SK-N-SH (cell line): ENCODE measurements at regions not wholly inside any gene's neighbourhood (a gene's known extent, or its start where the extent isn't known, plus 50 kb on each side); places are given as distances from the start of the nearest gene placed in this dataset.
A peak's percentile ranks its signal among the peaks of the same experiment; 100 is the strongest.

ENCODE experiments used
- CTCF ChIA-PET: fragments of 300-600, 350-600 bp; formaldehyde crosslinking; extraction: SDS; loops from one replicate; lab custom pipeline; 2021; lab: Yijun Ruan, JAX
- POLR2A ChIA-PET: fragments of 350-600 bp; sonication (Branson Sonifier 250); formaldehyde crosslinking; extraction: SDS; loops from one replicate; lab custom pipeline; 2020; ENCODE audit warnings: antibody characterized with exemption, inconsistent platforms; lab: Yijun Ruan, JAX
- DNase-seq: peaks from one replicate; pipeline ENCODE4 v3.0.0; 2012
- H2AFZ ChIP-seq: fragments of 200-600 bp; sonication (generic); 2 replicates; pipeline ENCODE4 v1.8.1; 2016; ENCODE audit warnings: antibody characterized with exemption, mild to moderate bottlenecking, low read depth
- H3F3A ChIP-seq: fragments of 200-600 bp; sonication (generic); replicated peaks from 2 replicates; pipeline ENCODE3; 2016; ENCODE audit warnings: antibody characterized with exemption, mild to moderate bottlenecking; ENCODE audit not compliant: insufficient read depth
- H3K27ac ChIP-seq, 2 experiments: fragments of 200-500 bp in 1 of 2; fragments of 200-600 bp in 1 of 2; sonication (Bioruptor generic) in 1 of 2; sonication (generic), shearing (Covaris generic) in 1 of 2; 2 replicates each; pipeline versions ENCODE4 v1.5.1 to v1.6.1; 2014 to 2016; ENCODE audit warnings: low read depth in 2 of 2, inconsistent platforms in 1 of 2, low read length in 1 of 2, mild to moderate bottlenecking in 1 of 2, mixed read lengths in 1 of 2
- H3K27me3 ChIP-seq: fragments of 200-600 bp; sonication (generic), shearing (Covaris generic); 2 replicates; pipeline ENCODE4 v1.6.1; 2016; ENCODE audit warnings: mixed run types; ENCODE audit not compliant: insufficient read depth
- H3K36me3 ChIP-seq, 2 experiments: fragments of 200-500 bp in 1 of 2; fragments of 200-600 bp in 1 of 2; sonication (Bioruptor generic) in 1 of 2; sonication (generic) in 1 of 2; replicated peaks in 1 of 2; 2 replicates each; pipeline versions ENCODE3 to v1.5.1; 2014 to 2016; ENCODE audit warnings: low read length in 1 of 2, mild to moderate bottlenecking in 1 of 2; ENCODE audit not compliant: insufficient read depth in 2 of 2, control insufficient read depth in 1 of 2
- H3K4me1 ChIP-seq, 2 experiments: fragments of 200-500 bp in 1 of 2; fragments of 200-600 bp in 1 of 2; sonication (Bioruptor generic) in 1 of 2; sonication (generic), shearing (Covaris generic) in 1 of 2; 2 replicates each; pipeline versions ENCODE4 v1.5.1 to v1.6.1; 2014 to 2016; ENCODE audit warnings: low read depth in 1 of 2, low read length in 1 of 2, mixed run types in 1 of 2; ENCODE audit not compliant: insufficient read depth in 2 of 2, control insufficient read depth in 1 of 2
- H3K4me2 ChIP-seq: fragments of 200-600 bp; sonication (generic), shearing (Covaris generic); 2 replicates; pipeline ENCODE4 v1.6.1; 2017; ENCODE audit warnings: mixed run types
- H3K4me3 ChIP-seq, 2 experiments: fragments of 200-500 bp in 1 of 2; fragments of 200-600 bp in 1 of 2; sonication (Bioruptor generic) in 1 of 2; sonication (generic), shearing (Covaris generic) in 1 of 2; 2 replicates each; pipeline versions ENCODE4 v1.5.1 to v1.8.1; 2014 to 2016; ENCODE audit warnings: low read depth in 2 of 2, inconsistent platforms in 1 of 2, low read length in 1 of 2, mild to moderate bottlenecking in 1 of 2, mixed read lengths in 1 of 2, moderate library complexity in 1 of 2
- H3K79me2 ChIP-seq: fragments of 200-600 bp; sonication (generic); 2 replicates; pipeline ENCODE4 v1.8.1; 2017; ENCODE audit warnings: mild to moderate bottlenecking; ENCODE audit not compliant: insufficient read depth
- H3K9ac ChIP-seq: fragments of 200-600 bp; sonication (generic); 2 replicates; pipeline ENCODE4 v1.6.1; 2017; ENCODE audit warnings: mixed run types
- H3K9me2 ChIP-seq: fragments of 200-600 bp; sonication (generic); 2 replicates; pipeline ENCODE4 v1.6.1; 2017; ENCODE audit warnings: mixed run types
- H3K9me3 ChIP-seq: fragments of 200-600 bp; sonication (generic); 2 replicates; pipeline ENCODE4 v1.6.1; 2017; ENCODE audit warnings: mixed run types, mild to moderate bottlenecking, moderate library complexity
- H4K20me1 ChIP-seq: fragments of 200-600 bp; sonication (generic); 2 replicates; pipeline ENCODE4 v1.6.1; 2017; ENCODE audit warnings: mild to moderate bottlenecking, mixed run types; ENCODE audit not compliant: insufficient read depth
- EP300 ChIP-seq, 2 experiments: IDR thresholded peaks; 2 replicates each; pipeline versions ENCODE4 v1.4.0 to v1.6.1; 2012; ENCODE audit warnings: borderline replicate concordance in 1 of 2, low read depth in 1 of 2, low read length in 1 of 2
- EZH2phosphoT487 ChIP-seq: fragments of 200-600 bp; sonication (generic); IDR thresholded peaks from 2 replicates; pipeline ENCODE4 v1.6.1; 2017; ENCODE audit warnings: low read depth, mixed run types, mild to moderate bottlenecking, antibody characterized with exemption, moderate library complexity, borderline replicate concordance
- FOSL2 ChIP-seq: IDR thresholded peaks from 2 replicates; pipeline ENCODE4 v1.4.0; 2012; ENCODE audit warnings: low read depth, mild to moderate bottlenecking, moderate library complexity, borderline replicate concordance
- FOXM1 ChIP-seq: IDR thresholded peaks from 2 replicates; pipeline ENCODE4 v1.4.0; 2012; ENCODE audit warnings: low read depth, mild to moderate bottlenecking
- GABPA ChIP-seq: IDR thresholded peaks from 2 replicates; pipeline ENCODE4 v1.4.0; 2012; ENCODE audit warnings: low read depth, mild to moderate bottlenecking
- MAX ChIP-seq: IDR thresholded peaks from 2 replicates; pipeline ENCODE4 v1.4.0; 2012; ENCODE audit warnings: low read depth
- NRF1 ChIP-seq: IDR thresholded peaks from 2 replicates; pipeline ENCODE4 v1.6.1; 2012; ENCODE audit warnings: low read depth, mild to moderate bottlenecking, low read length
- PBX3 ChIP-seq: IDR thresholded peaks from 2 replicates; pipeline ENCODE4; 2012
- RCOR1 ChIP-seq: fragments of 150-350 bp; IDR thresholded peaks from 2 replicates; pipeline ENCODE4 v1.6.1; 2017; ENCODE audit warnings: antibody characterized with exemption, low read length
- RXRA ChIP-seq: IDR thresholded peaks from 2 replicates; pipeline ENCODE4 v1.4.0; 2012; ENCODE audit warnings: low read depth, mild to moderate bottlenecking, borderline replicate concordance
- TCF12 ChIP-seq: IDR thresholded peaks from 2 replicates; pipeline ENCODE4 v1.4.0; 2012
- TEAD4 ChIP-seq: IDR thresholded peaks from 2 replicates; pipeline ENCODE4 v1.4.0; 2012; ENCODE audit warnings: mild to moderate bottlenecking, borderline replicate concordance; ENCODE audit not compliant: insufficient read depth
- WGBS: methylation state at CpG from one replicate; pipeline ENCODE4 v1.1.6; 2017; ENCODE audit warnings: low lambda C conversion rate; 5-methylcytosine and 5-hydroxymethylcytosine counted together

GRCh38 chrX:69365755-69366154 lies 138.4 kb upstream of the NALF2 start:
- ChIA-PET POLR2A (no interaction called here), CTCF (interaction anchor here (0.9 to 1.1 kb wide), 2 partner anchors 21 to 543 kb away, joined by 3 to 5 read pairs; no protein-coding TSS in a partner anchor)
- Histone ChIP-seq H3K4me1 (peaks cover 0 to 20% of the 10 kb centered on the region in 2 experiments; a peak in 1 of 4 replicates), H3K9me2 (no peaks in the 10 kb centered on the region), H2AFZ (no peak overlapping the region), H3K36me3 (no peaks in the 10 kb centered on the region), H3K9ac (no peak overlapping the region), H3K4me2 (no peak overlapping the region), H3F3A (no peaks in the 10 kb centered on the region), H3K27me3 (0 out of 2 replicates have a peak, but pooled peaks cover 9% of the 10 kb centered on the region), H3K9me3 (no peaks in the 10 kb centered on the region), H4K20me1 (no peaks in the 10 kb centered on the region), H3K79me2 (no peaks in the 10 kb centered on the region), H3K4me3 (no peak overlapping the region), H3K27ac (no peak overlapping the region)
- no peak for DNase-seq
- no peak for TF ChIP-seq FOXM1
- TF ChIP-seq EZH2phosphoT487 = no peak
- TF ChIP-seq TEAD4 = no peak
- WGBS = 14% methylated on average over 1 of the region's 1 CpG

GRCh38 chrX:69365349-69365748 lies 138.8 kb upstream of the NALF2 start:
- TF ChIP-seq RXRA (no peak), MAX (no peak), TEAD4 (no peak), EZH2phosphoT487 (no peak), PBX3 (no peak), NRF1 (no peak)
- Histone ChIP-seq H3K79me2 (no peaks in the 10 kb centered on the region), H3K27me3 (0 out of 2 replicates have a peak, but pooled peaks cover 9% of the 10 kb centered on the region), H3K9ac (no peak overlapping the region), H3K36me3 (no peaks in the 10 kb centered on the region), H3K4me1 (peaks cover 0 to 21% of the 10 kb centered on the region in 2 experiments; a peak in 1 of 4 replicates), H3K4me2 (no peak overlapping the region), H3K9me2 (no peaks in the 10 kb centered on the region), H3K27ac (no peak overlapping the region), H3K9me3 (no peaks in the 10 kb centered on the region), H4K20me1 (no peaks in the 10 kb centered on the region), H2AFZ (no peak overlapping the region), H3F3A (no peaks in the 10 kb centered on the region), H3K4me3 (no peak overlapping the region)
- CTCF ChIA-PET = interaction anchor here (0.9 to 1.1 kb wide), 2 partner anchors 22 to 543 kb away, joined by 3 to 5 read pairs; no protein-coding TSS in a partner anchor
- WGBS = 36% methylated on average over 1 of the region's 1 CpG
- no peak for DNase-seq
- POLR2A ChIA-PET = no interaction called here

GRCh38 chrX:69362856-69363255 lies 141.3 kb upstream of the NALF2 start:
- no peak for TF ChIP-seq GABPA
- peak; percentile 29; the same call in 1 of the 2 replicates for TF ChIP-seq MAX
- peak; percentile 23; the same call in 1 of the 2 replicates for TF ChIP-seq FOSL2
- TF ChIP-seq PBX3 = peak; percentile 42
- TF ChIP-seq EP300 (IDR thresholded peaks at IDR 0.05; ENCODE audit: borderline replicate concordance in 1 of 2, low read depth in 1 of 2, low read length in 1 of 2) = no peak; a peak in 1 of 4 replicates
- TF ChIP-seq TCF12 = peak; percentile 92
- TF ChIP-seq RCOR1 = 0 out of 2 replicates have a peak, but pooled peaks have one; percentile 19
- TF ChIP-seq, all 33 proteins: peak for 5

More at GRCh38 chrX:69362856-69363255, 141.3 kb upstream of the NALF2 start:
- peak overlapping the region; percentile 57 to 65 for H3K27ac ChIP-seq
- H3K4me1 ChIP-seq = peaks cover 0 to 21% of the 10 kb centered on the region in 2 experiments; a peak in 1 of 4 replicates
- H3F3A ChIP-seq = no peaks in the 10 kb centered on the region
- no peaks in the 10 kb centered on the region for H3K36me3 ChIP-seq
- no peaks in the 10 kb centered on the region for H3K9me2 ChIP-seq
- POLR2A ChIA-PET = no interaction called here
- CTCF ChIA-PET = interaction anchor here (1.2 to 1.4 kb wide), 2 partner anchors 11 to 61 kb away, joined by 4 read pairs; no protein-coding TSS in a partner anchor
- DNase-seq = peak; percentile 51
- H3K9ac ChIP-seq = no peak overlapping the region
- H3K4me3 ChIP-seq = no peak overlapping the region
- 0 out of 2 replicates have a peak overlapping the region, but pooled peaks have one; percentile 16 for H2AFZ ChIP-seq
- 4% methylated on average over 4 of the region's 4 CpGs for WGBS
- no peaks in the 10 kb centered on the region; the same call in 1 of the 2 replicates for H3K27me3 ChIP-seq
- H3K4me2 ChIP-seq = peak overlapping the region; percentile 52; the same call in 1 of the 2 replicates
- H3K79me2 ChIP-seq = no peaks in the 10 kb centered on the region
- H3K9me3 ChIP-seq = no peaks in the 10 kb centered on the region
- H4K20me1 ChIP-seq = no peaks in the 10 kb centered on the region
